ENCODE measurements at regions not wholly inside any gene's neighbourhood (a gene's known extent, or its start where the extent isn't known, plus 50 kb on each side); places are given as distances from the start of the nearest gene placed in this dataset.
"Not testable (repeated sequence)": the region's sequence is repeated elsewhere in the genome, so short reads cannot be mapped to it uniquely, and the experiment has no call there.

DNA sequence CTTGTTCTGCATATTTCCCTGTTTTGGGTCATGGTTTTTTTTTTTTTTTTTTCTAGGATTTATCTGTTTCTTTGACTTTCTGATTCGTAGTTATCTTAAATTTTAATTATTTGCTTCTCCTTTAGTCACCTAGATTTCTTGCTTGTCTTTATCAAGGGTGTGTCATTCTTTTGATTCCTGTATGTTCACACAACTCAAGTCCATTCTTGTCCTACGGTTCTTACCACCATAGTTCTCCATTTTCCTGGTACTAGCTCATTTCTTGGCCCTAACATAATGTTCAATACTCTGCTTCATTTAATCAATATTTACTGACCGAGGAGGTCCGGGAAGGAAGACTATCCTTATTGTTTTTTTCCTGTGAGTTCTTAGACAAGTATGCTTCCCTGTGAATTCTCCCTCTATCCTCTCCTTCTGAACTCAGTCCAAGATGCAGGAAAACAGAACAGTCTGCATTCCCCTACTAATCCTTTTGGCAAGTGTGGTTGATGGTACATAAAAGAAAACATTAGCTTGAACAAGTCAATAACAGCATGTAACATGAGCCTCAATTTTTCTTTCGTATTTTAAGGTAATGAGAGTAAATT lies 1346.4 kb upstream of the SEL1L start:
- DNase-seq (ENCODE audit: low read depth in 2 of 3, low spot score in 1 of 3) = no peak

DNA sequence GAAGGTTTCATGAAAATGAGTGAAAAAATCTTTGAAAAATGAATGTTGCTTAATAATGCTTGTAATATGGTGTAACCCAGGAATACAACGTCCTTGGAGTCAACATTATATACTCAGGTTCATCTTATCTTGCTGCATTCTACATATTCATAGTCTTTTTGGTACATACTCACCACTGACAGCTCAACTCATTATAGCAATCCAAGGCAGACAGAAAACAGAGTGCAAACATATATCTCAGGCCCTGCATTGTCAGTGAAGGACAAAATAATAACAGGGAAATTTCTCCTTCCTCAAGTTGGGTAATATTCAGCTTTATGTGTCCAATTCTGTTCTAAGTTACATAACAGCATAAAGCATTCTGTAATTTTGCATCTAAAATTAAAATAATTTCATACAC lies 1353.0 kb upstream of the SEL1L start:
- no peak for DNase-seq (ENCODE audit: low read depth in 2 of 3, low spot score in 1 of 3)

DNA sequence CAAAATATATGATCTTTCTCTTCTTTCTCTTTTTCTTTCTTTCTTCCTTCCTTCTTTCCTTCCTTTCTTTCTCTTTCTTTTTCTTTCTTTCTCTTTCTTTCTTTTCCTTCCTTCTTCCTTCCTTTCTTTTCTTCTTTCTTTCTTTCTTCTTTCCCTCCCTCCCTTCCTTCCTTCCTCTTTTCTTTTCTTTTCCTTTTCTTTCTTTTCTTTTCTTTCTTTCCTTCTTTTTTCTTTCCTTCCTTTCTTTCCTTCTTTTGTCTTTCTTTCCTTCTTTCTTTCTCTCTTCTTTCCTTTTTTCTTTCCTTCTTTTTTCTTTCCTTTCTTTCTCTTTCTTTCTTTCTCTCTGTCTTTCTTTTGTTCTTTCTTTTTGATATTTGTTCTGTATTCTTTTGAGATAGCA lies 1356.0 kb upstream of the SEL1L start:
- no peak for DNase-seq (ENCODE audit: low read depth in 2 of 3, low spot score in 1 of 3)

DNA sequence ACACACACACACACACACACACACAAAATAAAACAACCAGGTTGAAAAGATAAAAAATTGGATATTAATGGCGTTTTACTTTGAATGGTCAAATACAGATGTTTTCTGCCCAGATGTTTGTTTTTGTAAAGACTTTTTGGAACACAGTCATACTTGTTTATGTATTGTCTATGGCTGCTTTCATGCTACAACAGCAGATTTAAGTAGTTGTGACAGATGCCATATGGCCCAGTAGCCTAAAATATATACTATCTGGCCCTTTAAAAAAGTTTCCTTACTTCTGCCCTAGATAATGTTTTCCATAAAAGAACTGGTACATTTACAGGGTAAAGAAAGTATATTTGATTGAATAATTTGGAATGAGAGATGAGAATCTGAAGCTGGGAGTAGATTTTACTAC lies 1362.8 kb upstream of the SEL1L start:
- no peak for DNase-seq (ENCODE audit: low read depth in 2 of 3, low spot score in 1 of 3)

DNA sequence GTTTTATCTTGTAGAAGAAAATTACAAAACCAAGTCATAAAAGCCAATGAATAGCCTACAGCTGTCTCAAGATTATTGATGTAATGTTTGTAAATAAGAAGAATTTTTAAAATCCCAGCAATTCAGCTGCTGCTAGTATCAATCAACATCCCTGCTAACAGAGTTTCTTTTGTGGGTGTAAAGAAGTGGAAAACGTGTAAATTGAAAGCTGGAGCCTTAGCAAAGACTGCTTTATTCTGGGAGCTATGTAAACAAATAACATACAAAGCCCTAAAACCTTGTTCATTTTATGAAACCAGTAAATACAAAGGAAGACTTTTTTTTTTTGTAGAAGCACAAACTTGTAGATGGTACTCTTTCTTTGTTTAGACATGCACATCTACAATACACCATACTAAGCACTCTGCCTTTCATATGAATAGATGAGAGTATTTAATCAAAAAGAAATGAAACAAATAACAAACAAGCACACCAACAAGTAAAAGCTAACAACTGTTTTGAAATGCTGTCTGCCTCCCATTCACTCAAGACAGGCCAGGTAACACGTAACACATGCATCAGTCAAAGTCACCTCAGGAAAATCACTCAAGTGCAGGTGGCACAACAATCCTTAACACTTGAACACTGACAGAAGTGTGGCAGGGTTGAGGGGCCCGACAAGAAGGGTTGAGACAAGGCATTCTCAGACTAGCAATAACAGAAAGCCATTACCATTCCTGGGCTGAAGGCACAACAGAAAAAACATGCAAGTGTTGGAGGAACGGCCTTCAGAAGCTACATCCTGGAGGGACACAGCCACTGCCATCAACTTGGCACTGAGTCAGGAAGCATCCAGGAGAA lies 1364.0 kb upstream of the SEL1L start:
- DNase-seq (ENCODE audit: low read depth in 2 of 3, low spot score in 1 of 3) = no peak

DNA sequence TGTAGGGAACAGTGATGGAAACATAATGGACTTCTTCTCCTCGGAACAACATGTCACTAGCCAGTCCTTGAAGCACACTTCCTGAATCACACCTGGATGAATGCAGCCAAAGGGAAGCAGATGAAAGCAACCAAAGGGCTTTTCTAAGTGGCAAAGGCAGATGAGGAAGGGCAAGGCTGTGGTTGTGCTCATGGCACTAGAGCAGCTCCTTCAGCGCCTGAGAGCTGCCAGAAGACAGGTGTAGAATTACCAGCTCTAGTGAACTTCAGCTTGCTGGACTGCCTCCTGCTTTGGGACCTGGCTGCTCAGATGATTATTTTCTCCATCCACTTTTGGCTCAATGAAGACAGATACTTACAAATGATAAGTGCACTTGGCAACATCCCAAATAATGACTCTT lies 1372.1 kb upstream of the SEL1L start:
- DNase-seq (ENCODE audit: low read depth in 2 of 3, low spot score in 1 of 3) = no peak

DNA sequence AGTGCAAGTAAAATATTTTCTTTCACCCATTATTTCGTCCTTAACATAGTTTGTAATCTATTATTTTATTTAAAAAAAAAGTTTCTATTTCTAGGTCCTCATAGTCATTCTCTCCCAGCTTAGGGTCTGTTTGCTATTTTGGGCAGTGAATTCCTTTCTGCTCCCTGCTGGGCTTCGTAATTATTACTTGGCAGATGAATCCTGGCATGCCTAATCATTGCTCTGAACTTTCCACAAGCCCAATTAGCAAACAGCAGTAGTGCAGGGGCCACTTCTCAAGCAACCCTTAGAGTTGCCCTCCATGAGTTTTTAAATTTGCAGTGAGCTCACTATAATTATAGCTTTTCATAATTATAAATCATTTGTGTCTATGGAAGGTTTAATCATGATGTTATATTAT lies 1378.3 kb upstream of the SEL1L start:
- no peak for DNase-seq (ENCODE audit: low read depth in 2 of 3, low spot score in 1 of 3)

DNA sequence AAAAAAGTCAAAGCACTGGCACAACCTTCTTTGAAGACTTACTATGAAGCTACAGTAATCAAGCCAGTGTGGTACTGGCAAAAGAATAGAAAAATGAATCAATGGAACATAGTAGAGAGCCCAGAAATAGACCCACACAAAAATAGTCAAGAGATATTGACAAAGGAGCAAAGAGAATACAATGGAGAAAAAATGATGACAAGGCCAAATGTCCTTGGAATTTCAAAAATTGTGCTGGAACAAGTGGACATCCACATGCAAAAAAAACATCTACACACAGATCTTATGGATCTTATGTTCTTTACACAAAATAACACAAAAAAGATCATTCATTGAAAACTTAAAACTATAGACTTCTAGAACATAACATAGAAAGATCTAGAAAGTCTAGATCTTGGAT lies 1379.7 kb upstream of the SEL1L start:
- DNase-seq (ENCODE audit: low read depth in 2 of 3, low spot score in 1 of 3) = no peak

DNA sequence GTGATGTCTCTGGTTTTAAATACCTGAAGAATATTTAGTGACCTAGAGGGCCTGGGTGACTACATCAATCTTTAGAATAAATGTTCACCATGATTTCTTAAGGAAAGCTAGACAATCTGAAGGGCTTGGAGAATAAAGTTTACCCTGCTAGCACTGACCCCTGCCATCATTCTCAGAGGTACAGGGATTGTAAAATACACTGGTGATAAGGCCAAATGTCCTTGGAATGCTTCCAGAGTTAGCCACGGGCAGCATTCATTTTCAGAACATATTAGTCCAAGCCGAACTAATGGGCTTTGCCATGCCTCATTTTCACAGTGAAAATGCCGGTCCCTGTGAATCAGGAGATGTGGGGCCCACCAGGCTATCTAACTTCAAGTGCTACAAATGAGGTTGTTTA lies 1381.7 kb upstream of the SEL1L start:
- DNase-seq (ENCODE audit: low read depth in 2 of 3, low spot score in 1 of 3) = no peak

DNA sequence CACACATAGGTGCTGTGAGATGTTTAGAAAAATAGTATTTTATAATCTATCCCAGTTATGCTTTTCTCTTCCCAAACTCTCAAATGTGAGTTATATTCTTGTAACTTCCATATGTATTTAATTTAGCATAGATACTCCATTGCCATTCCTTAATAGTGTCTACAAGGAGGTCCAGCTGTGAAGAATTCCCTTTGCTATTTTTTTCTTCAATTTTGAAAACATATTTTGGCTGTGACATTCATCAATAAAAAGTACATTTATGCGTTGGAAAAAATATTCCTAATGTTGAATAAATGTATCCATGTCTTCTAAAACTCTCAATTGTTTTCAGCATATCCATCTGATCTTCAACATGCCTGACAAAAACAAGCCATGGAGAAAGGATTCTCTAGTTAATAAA lies 1402.0 kb upstream of the SEL1L start:
- DNase-seq (ENCODE audit: low read depth in 2 of 3, low spot score in 1 of 3) = no peak

DNA sequence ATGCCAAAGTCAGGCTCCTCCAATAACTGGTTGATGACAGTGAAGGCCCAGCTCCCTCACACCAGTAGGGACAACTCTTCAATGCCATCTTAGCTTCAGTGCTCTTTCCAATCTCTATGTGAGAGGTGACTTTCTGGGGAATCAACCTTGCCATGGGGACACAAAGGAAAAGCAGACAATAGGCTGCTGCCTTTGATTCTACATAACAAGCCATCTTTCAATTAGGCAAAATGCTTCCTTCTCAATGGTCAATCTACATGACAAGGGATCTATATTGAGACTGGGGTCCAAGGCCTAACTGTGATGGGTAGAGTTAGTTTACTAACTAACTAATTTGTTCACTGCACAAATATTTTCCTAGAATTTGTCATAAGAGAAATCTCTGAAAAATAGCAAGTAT lies 1417.5 kb upstream of the SEL1L start:
- DNase-seq (ENCODE audit: low read depth in 2 of 3, low spot score in 1 of 3) = no peak

DNA sequence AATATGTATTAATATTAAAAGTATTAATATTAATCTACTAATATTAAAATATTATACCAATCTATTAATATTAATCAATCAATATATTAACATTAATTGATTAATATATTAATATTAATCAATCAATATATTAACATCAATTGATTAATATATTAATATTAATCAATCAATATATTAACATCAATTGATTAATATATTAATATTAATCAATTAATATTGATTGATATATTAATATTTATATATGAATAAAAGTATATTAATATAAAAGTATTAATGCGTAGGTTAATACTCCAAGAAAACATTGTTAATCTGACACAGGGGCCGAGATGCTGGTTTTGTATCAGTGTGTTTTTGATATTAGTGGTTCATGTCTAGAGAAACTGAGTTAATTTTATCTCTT lies 1430.1 kb upstream of the SEL1L start:
- DNase-seq (ENCODE audit: low read depth in 2 of 3, low spot score in 1 of 3) = no peak

DNA sequence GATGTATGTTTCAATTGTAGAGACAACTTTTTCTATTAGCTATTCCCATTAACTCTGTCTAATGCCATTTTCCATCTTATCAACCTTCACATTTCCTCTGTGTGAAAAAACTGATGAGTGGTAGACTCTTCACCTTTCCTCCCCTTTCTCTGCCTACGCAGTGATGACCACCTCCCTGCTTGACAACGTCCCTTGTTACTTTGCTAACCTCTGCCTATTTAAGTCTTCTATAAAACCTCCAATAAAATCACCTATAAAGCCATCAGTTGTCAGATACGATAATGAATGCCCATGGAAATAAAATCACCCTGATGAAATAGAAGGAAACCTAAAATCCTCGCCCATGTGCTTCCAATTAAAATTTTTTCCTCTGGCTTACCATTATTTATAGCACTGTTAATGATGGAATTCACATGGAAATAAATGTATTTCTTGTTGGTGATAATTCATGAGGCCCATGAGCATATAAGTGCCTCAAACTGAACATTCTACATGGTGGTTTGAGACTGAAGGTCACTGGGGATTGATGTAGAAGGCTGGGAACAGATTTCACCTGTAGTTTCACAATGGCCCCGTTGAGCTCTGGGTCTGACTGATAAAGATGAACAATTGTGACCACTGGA lies 1454.0 kb upstream of the SEL1L start:
- no peak for DNase-seq (ENCODE audit: low read depth in 2 of 3, low spot score in 1 of 3)

DNA sequence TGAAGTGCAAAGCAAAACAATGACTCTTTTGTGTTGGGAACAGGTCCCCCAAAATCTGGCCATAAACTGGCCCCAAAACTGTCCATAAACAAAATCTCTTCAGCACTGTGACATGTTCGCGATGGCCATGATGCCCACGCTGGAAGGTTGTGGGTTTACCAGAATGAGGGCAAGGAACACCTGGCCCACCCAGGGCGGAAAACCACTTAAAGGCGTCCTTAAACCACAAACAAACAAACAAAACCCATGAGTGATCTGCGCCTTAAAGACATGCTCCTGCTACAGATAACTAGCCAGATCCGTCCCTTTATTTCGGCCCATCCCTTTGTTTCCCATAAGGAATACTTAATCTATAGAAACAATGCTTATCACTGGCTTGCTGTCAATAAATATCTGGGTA lies 1460.9 kb upstream of the SEL1L start:
- DNase-seq (ENCODE audit: low read depth in 2 of 3, low spot score in 1 of 3) = not testable (repeated sequence)

DNA sequence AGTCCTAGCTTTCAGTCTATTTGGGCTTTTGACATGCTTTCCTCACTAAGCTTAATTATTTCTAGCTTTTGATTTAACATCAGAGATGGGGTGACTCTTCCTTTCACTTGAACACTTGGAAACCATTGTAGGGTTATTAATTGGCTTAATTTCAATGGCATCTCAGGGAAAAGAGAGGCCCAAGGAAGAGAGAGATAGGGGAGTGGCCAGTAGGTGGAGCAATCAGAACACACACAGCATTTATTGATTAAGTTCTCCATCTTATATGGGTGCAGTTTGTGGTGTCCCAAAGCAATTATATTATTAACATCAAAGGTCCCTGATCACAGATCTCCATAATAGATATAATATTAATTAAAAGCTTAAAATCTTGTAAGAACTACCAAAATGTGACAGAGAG lies 1466.1 kb upstream of the SEL1L start:
- no peak for DNase-seq (ENCODE audit: low read depth in 2 of 3, low spot score in 1 of 3)

DNA sequence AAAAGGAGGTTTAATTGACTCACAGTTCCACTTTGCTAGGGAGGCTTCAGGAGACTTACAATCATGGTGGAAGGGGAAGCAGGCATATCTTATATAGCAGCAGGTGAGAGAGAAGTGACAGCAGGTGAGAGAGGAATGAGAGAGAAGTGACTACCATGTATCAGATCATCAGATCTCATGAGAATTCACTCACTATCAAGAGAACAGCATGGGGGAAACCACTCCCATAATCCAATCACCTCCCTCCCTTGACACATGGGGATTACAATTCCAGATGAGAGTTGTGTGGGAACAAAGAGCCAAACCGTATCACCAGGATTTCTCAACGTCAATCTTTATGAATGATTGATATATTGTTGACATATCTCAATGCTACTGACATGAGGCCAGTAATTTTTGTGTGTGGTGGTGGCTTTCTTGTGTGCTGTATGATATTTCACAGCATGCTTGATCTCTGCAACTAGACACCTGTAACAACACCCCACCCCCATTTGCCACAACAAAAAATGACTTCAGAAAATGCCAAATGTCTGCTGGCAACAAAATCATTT lies 1470.9 kb upstream of the SEL1L start:
- DNase-seq (ENCODE audit: low read depth in 2 of 3, low spot score in 1 of 3) = no peak

DNA sequence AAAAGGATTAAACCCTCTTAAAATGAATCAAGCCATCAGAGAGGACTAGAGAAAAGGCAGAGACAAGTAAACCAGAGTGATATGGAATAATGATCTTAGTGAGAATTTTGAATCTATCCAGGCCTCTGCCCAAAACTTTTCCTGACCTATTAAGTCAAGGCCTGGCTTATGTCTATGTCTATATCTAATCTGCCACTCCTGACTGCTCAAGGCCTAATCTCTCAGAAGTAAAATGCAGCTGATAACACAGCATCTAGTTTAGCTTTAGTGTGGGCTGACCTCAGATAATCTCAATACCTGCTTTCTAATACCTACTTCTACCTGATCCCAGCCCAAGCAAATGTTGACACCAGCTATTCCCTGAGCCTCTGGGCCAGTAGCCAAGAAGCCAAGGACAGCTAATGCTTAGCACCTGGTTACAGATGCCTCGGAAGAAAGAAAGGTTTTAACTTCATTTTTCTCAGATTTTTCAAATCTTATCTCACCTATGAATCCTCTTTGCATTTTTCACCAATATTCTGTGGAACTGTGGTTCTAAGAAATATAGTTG lies 1472.5 kb upstream of the SEL1L start:
- no peak for DNase-seq (ENCODE audit: low read depth in 2 of 3, low spot score in 1 of 3)

DNA sequence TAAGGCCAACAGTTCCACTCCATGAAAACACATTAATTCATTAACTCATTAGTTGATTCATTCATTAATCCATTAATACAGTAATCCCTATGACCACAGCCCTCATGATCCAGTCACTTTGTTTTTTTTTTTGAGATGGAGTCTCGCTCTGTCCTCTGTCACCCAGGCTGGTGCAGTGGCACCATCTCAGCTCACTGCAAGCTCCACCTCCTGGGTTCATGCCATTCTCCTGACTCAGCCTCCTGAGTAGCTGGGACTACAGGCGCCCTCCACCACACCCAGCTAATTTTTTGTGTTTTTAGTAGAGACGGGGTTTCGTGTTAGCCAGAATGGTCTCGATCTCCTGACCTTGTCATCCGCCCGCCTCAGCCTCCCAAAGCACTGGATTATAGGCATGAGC lies 1473.4 kb upstream of the SEL1L start:
- not testable (repeated sequence) for DNase-seq (ENCODE audit: low read depth in 2 of 3, low spot score in 1 of 3)

DNA sequence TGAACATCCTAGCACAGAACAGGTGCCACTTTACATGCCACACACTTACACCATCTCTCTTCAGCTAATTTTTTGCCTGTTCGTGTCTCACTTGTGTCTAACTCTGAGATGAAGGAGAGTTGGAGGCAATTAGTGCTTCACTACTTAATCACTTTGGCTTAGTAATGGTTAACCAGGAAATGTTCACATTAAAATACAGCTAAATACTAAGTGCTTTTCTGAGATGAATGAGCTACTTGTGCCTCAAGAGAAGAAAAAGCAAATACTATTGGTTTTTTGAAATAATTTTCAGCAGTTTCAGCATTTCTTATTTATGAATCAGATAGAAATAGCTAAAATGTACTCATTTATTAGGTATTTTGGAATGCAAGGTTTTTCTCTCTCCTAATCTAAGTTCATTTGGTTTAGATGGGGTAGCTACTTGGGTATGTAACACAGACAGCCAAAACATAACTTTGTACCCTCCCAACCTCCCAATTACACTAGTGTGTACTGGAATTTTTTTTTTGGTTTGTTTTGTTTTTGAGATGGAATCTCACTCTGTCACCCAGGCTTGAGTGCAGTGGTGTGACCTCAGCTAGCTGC lies 1474.1 kb upstream of the SEL1L start:
- DNase-seq (ENCODE audit: low read depth in 2 of 3, low spot score in 1 of 3) = no peak

DNA sequence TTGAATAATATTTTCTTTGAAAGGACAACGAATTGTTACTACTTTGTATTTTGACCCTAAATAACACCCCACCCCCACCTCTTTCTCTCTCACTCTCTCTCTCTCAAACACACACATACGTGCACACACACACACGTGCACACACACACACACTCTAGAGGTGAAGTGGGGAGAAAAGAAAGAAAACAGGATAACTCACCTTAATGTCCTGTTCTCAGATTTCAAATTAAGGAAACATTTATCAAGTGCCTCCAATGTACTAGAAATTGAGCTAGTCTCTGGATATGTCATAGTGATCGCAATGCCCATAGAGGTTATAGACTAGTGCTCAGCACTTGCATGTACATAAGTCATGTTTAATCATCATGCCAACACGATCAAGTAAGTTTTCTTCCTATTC lies 1483.6 kb upstream of the SEL1L start:
- no peak for DNase-seq (ENCODE audit: low read depth in 2 of 3, low spot score in 1 of 3)

DNA sequence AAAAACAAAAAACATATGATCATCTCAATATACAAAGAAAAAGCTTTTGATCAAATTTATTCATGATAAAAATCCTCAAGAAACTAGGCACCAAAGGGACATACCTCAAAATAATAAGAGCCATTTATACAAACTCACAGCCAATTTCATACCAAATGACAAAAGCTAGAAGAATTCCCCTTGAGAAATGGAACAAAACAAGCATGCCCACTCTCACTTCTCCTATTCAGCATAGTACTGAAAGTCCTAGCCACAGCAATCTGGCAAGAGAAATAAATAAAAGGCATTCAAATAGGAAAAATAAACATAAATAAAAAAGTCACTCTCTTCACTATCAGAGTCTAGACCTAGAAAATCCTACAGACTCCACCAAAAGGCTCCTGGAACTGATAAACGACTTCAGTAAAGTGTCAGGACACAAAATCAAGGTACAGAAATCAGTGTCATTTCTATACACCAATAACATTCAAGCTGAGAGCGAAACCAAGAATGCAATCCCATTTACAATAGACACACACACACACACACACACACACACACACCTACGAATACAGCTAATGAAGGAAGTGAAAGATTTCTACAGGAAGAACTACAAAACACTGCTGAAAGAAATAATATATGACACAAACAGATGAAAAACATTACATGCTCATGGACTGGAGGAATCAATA lies 1486.2 kb upstream of the SEL1L start:
- no peak for DNase-seq (ENCODE audit: low read depth in 2 of 3, low spot score in 1 of 3)
